Inflammatory macrophage (primary cell): ENCODE measurements at regions not wholly inside any gene's neighbourhood (a gene's known extent, or its start where the extent isn't known, plus 50 kb on each side); places are given as distances from the start of the nearest gene placed in this dataset.
A peak's percentile ranks its signal among the peaks of the same experiment; 100 is the strongest.

ENCODE experiments used
- DNase-seq, 2 donors: peaks; one replicate each; pipeline ENCODE4 v3.0.0-alpha.2; 2020 to 2022

- DNase-seq = no peak
These were observed 341.8 kb downstream of the TMEM182 start for GRCh38 chr2:103103678-103104077.

GRCh38 chr2:103119352-103119751 is 357.5 kb downstream of the TMEM182 start:
- DNase-seq = no peak

DNA sequence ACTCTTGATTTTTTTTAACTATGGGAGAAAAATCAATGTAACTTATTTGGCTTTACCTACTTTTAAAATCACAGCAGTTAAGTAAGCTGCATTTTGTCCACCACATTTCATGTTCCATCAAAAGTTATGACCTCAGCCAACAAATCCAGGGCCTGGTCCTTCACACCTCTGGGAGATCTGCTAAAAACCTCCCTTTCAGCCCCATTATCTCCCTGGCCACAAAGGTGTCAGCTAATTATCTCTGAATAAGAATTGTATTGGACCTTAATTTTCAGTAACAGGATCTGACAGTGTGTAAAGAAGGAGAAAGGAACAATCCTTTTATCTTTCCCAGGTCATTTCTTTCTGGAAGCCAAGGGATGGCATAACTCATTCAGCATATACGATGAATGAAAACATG is 359.3 kb downstream of the TMEM182 start:
- no peak for DNase-seq

- DNase-seq = no peak
These were observed 361.7 kb downstream of the TMEM182 start for GRCh38 chr2:103123516-103123915.

DNA sequence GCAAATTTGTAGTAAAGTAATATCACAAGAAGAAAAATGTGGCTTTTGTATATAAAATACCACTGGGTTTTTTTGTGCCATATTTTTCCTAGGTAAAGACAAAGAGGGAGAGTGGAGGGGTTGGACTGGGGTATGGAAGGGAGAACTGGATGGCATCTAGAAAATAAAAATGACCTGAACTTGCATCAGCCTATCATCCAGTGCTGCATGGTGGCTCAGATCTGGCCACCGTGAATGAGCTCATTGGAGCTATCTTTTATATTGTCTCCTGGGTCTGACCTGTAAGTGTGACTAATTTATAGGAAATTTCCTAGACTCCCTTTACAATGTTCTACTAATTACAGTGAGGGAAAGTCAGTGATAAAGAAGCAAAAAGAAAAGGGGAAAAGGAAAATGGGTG is 369.0 kb downstream of the TMEM182 start:
- DNase-seq = no peak

- DNase-seq = no peak
These were observed 370.8 kb downstream of the TMEM182 start for GRCh38 chr2:103132536-103133217.

DNA sequence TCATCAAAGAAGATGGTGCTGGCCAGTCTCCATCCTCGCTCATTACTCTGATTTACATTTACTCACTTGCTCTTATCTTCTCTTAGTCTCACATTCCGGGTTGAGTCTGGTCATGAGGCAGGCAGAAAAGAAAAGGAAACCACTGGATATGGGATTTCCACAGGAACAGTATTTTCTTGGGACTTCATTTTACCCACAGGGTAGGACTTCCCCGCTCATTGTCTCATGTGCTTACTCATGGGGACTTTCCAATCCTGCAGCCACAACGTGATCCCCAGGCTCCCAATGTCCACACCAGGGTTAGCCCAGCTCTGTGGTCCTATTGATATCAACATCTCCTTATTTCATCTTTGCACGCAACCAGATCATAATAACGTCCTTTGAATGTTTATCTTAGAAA is 373.8 kb downstream of the TMEM182 start:
- DNase-seq = no peak

- no peak for DNase-seq
These were observed 376.5 kb downstream of the TMEM182 start for GRCh38 chr2:103138123-103138901.

DNA sequence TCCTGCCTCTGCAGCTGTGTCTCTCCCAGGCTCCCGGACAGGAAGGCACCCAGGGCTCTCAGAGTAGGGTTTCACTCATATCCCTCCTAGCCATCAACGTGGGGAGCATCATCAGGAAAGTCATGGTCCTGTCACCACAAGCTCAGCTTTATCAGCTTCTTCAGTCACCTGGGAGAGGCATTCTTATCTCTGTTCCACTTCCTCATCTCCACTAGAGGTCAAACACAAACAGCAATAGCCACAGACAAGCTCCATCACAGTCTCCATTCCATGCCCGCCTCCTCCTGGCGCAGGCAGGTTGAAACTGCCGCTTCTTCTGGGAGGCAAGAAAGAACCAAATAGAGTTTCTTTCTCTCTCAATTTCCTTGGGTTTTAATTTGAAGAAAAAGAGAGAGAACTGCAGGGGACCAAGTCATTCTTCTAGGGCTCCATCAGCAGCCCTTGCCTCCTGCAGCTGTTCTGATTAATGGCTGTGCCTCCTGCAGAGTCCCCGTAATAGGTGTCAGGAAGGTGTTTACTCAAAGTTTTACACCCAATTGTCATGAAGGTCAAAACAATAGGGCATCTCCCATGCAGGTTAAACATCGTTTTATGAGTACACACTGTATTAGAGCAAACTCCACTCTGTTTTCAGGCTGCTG is 377.9 kb downstream of the TMEM182 start:
- no peak for DNase-seq

- DNase-seq = no peak
These were observed 383.0 kb downstream of the TMEM182 start for GRCh38 chr2:103144837-103145236.

DNA sequence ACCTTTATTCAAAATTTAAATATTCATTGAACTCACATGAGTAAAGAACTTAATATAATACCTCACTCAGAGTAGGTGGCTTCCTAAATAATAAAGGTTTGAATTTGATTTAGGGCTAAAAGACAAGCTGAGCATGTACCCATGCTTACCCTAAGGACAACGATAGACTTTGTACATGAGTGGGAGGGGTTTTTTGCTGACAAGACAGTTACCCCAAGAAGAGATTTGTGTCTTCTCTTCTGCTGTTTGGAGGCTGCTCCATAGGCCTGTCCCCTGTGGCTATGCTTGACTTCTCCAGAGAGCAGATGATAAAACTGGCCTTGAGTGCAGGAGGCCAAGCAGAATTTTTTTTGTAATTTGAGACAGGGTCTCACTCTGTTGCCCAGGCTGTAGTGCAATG is 383.9 kb downstream of the TMEM182 start:
- DNase-seq = no peak

DNA sequence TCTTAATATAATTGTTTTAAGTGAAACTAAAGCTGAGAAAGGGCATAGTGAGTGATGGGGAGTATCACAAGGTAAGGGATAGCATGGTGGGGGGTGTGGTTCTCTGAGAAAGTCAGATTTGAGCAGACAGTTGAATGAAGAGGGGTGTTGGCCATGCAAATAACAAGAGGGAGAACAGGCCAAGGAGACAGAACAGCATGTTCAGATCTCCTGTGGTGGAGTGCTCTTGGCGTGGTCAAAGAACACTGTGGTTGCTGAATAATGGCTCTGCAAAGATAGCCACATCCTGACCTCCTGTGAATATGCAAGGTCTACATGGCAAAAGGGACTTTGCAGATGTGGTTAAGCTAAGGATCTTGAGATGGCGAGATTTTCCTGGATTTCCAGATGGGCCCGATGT is 389.2 kb downstream of the TMEM182 start:
- no peak for DNase-seq

DNA sequence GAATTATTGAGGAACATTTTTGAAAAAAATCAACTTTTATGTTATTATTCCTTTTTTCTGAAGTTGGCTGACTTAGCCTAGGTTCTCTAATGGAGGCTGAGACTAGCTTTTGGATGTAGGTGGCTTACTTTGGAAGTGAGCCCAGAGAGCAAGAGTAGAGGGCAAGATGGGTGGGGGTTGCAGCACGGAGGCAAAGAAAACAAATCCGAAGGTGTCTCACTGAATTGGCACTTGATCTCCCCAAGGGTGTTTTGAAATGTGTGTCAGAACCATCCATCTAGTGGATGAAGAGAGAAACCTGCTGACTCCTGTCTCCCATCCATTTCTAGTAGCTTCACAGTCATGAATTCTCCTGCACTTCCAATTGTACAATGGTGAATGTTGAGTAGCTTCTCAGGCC is 390.7 kb downstream of the TMEM182 start:
- DNase-seq = no peak

DNA sequence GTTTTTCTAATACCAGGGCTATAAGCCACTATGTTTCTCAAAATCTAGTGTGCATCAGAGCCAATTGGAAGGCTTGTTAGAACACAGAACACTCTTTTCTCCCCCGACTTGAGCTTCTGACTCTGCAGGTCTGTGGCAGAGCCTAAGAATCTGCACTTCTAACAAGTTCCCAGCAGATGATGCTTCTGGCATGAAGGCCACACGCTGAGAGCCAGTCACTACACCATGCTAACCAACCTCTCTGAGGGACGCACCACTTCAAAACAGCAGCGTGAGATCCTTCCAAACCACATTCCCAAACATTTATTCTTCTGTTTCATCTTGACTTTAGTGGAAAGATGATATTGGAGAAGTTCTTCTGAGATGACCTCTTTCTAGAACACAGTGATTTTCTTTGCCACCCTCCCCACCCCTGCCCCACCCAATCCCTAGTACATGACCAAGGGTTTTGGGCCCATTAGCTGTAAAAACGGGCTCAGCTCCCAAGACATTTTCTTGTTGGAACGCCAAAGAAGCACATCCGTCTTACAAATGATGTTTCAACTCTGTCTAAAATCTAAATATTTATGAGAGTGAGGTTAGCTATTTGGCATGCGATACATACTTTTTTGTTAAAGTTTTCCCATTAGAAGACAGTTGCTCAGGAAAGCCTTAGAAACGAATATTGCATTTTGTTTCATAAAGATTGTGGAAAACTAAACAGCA is 391.9 kb downstream of the TMEM182 start:
- no peak for DNase-seq

DNA sequence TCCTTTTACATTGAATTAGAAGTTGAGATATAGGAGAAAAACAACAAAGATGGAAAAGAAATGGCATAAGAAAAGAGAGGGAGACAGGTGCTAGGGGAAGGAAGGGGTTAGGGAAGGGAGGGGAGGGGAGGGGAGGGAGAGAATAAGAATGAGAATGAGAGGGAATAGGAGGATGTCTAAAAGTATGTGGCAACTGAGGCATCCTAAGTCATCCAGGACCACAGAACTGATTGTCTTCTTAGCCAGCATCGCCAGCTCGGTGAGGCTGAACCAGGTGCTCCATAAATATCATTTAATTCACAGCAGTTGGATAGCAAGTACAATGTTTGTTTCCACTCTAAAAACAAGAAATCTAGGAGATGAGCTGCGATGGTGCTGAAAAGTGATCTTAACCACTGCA is 393.5 kb downstream of the TMEM182 start:
- DNase-seq = no peak

- DNase-seq = no peak
These were observed 397.2 kb downstream of the TMEM182 start for GRCh38 chr2:103159018-103159417.

GRCh38 chr2:103161456-103162289 is 399.8 kb downstream of the TMEM182 start:
- peak; percentile 13 to 31 for DNase-seq

- no peak for DNase-seq
These were observed 402.9 kb downstream of the TMEM182 start for GRCh38 chr2:103164748-103165147.

GRCh38 chr2:103165836-103166235 is 404.0 kb downstream of the TMEM182 start:
- no peak for DNase-seq

DNA sequence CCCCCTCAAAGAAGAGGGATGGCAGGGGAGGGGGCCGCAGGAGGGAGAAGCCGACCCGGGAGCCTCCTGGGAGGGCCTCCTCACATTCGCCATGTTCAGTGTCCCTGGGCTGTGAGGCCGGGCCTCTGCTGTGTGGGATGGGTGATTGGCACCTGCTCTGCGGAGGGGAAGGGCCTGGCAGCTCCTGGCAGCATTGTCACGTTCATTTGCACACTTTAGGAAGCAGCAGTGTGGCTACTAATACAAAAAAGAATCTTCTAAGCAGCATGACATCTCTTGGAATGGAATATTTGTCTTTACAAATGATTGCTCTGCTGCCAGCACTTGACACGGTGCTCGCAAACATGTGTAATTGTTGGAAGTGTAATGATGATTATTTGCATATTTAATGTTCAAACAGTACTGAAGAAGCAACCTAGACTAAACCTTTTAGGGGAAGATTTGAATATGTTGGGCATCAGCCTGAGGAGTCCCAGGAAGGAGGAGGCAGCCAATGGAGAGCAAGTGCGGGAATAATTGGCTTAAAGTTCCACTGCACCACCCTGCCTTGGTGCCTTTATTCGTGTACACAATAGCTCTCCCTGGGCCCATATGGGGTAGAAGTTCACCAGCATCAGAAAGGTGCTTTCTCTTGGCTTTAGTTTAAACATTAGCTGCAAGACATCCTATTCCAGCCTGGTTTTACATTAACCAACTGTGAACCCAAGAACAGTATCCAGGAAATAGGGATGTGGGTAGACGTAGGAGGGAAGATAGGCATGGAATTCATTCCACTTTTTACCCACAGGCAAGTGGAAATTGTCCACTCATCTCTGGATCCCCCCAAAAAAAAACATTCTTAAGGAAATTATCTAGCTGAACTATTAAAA is 404.9 kb downstream of the TMEM182 start:
- DNase-seq = no peak

DNA sequence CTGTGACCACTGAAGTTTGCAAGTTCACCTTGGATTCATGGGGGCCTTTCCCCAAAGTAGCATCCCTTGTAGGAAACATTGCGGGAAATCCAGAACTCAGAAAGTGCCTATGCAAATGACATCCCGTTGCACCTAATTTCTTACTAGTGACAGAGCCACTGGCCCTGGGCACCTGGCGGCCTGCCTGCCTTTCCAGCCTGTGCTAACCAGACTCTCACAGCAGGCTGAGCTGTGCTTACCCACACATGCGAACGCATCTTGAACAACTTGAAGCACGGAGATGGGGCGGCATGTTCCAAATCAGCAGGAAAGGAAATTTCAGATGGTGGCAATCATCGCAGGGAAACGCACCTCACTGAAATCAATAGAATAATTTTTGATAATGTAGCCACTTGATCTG is 405.8 kb downstream of the TMEM182 start:
- no peak for DNase-seq
